HPDE6-E6E7 (cell line): ENCODE measurements at regions not wholly inside any gene's neighbourhood (a gene's known extent, or its start where the extent isn't known, plus 50 kb on each side); places are given as distances from the start of the nearest gene placed in this dataset.

ENCODE experiments used
- DNase-seq: peaks from one replicate; pipeline ENCODE4 v3.0.0; 2011; ENCODE audit warnings: missing footprints; ENCODE audit errors: extremely low spot score

GRCh38 chr7:38002689-38003088, 82.2 kb downstream of the EPDR1 start:
- no peak for DNase-seq

GRCh38 chr7:38006559-38006958, 86.1 kb downstream of the EPDR1 start:
- DNase-seq, result no peak

GRCh38 chr7:38007096-38007495, 86.7 kb downstream of the EPDR1 start:
- DNase-seq, result no peak

GRCh38 chr7:38013246-38013645, 92.8 kb downstream of the EPDR1 start:
- DNase-seq, result no peak

GRCh38 chr7:38016567-38016966, 96.1 kb downstream of the EPDR1 start:
- no peak for DNase-seq

- DNase-seq, result no peak
Measured at GRCh38 chr7:38017320-38017719, 96.9 kb downstream of the EPDR1 start.

GRCh38 chr7:38020121-38020785, 99.8 kb downstream of the EPDR1 start:
- DNase-seq, result no peak

- DNase-seq, result no peak
Measured at GRCh38 chr7:38021892-38022291, 101.5 kb downstream of the EPDR1 start.

GRCh38 chr7:38025815-38026214, 105.4 kb downstream of the EPDR1 start:
- DNase-seq, result no peak

- no peak for DNase-seq
Measured at GRCh38 chr7:38027884-38028455, 107.5 kb downstream of the EPDR1 start.

GRCh38 chr7:38034062-38034908, 113.8 kb downstream of the EPDR1 start:
- no peak for DNase-seq

- DNase-seq, result no peak
Measured at GRCh38 chr7:38040831-38041230, 120.4 kb downstream of the EPDR1 start.

GRCh38 chr7:38049679-38050078, 128.4 kb upstream of the STARD3NL start:
- DNase-seq, result no peak

GRCh38 chr7:38051311-38051710, 126.7 kb upstream of the STARD3NL start:
- no peak for DNase-seq

GRCh38 chr7:38051786-38052185, 126.3 kb upstream of the STARD3NL start:
- no peak for DNase-seq

GRCh38 chr7:38052786-38053185, 125.3 kb upstream of the STARD3NL start:
- no peak for DNase-seq

GRCh38 chr7:38054199-38054598, 123.8 kb upstream of the STARD3NL start:
- no peak for DNase-seq

GRCh38 chr7:38057829-38058228, 120.2 kb upstream of the STARD3NL start:
- DNase-seq, result no peak

- DNase-seq, result no peak
Measured at GRCh38 chr7:38060116-38060515, 117.9 kb upstream of the STARD3NL start.

GRCh38 chr7:38060637-38061036, 117.4 kb upstream of the STARD3NL start:
- DNase-seq, result no peak

GRCh38 chr7:38066391-38066790, 111.7 kb upstream of the STARD3NL start:
- DNase-seq, result no peak

- no peak for DNase-seq
Measured at GRCh38 chr7:38068461-38068860, 109.6 kb upstream of the STARD3NL start.

- no peak for DNase-seq
Measured at GRCh38 chr7:38069052-38069451, 109.0 kb upstream of the STARD3NL start.
